Endothelial cell (in vitro differentiated cells): ENCODE measurements at regions not wholly inside any gene's neighbourhood (a gene's known extent, or its start where the extent isn't known, plus 50 kb on each side); places are given as distances from the start of the nearest gene placed in this dataset.

Source experiments
- DNase-seq: peaks from one replicate; pipeline ENCODE4 v3.0.0; 2021; ENCODE audit warnings: low spot score
- H3K27ac Mint-ChIP-seq: one replicate; pipeline ENCODE4 v1.8.0; 2021; ENCODE audit warnings: mixed read lengths, inconsistent platforms; ENCODE audit not compliant: unreplicated experiment
- H3K27me3 Mint-ChIP-seq: one replicate; pipeline ENCODE4 v1.8.0; 2021; ENCODE audit warnings: mild to moderate bottlenecking, moderate library complexity, mixed read lengths, inconsistent platforms; ENCODE audit not compliant: unreplicated experiment
- H3K36me3 Mint-ChIP-seq: one replicate; pipeline ENCODE4 v1.8.0; 2021; ENCODE audit warnings: mild to moderate bottlenecking, low read depth, mixed read lengths, inconsistent platforms; ENCODE audit not compliant: unreplicated experiment
- H3K4me1 Mint-ChIP-seq: one replicate; pipeline ENCODE4 v1.8.0; 2021; ENCODE audit warnings: mild to moderate bottlenecking, mixed read lengths, inconsistent platforms; ENCODE audit not compliant: unreplicated experiment
- H3K4me3 Mint-ChIP-seq: one replicate; pipeline ENCODE4 v1.8.0; 2021; ENCODE audit warnings: mild to moderate bottlenecking, mixed read lengths, inconsistent platforms; ENCODE audit not compliant: unreplicated experiment
- H3K9me3 Mint-ChIP-seq: one replicate; pipeline ENCODE4 v1.8.0; 2021; ENCODE audit warnings: mixed read lengths, inconsistent platforms; ENCODE audit not compliant: unreplicated experiment
- TF ChIP-seq, protein P1 (sequence below): fragments of 200-600 bp; sonication (generic); IDR thresholded peaks from one replicate; pipeline ENCODE4 v1.5.0; 2021; ENCODE audit warnings: antibody characterized with exemption; ENCODE audit not compliant: unreplicated experiment

DNA sequence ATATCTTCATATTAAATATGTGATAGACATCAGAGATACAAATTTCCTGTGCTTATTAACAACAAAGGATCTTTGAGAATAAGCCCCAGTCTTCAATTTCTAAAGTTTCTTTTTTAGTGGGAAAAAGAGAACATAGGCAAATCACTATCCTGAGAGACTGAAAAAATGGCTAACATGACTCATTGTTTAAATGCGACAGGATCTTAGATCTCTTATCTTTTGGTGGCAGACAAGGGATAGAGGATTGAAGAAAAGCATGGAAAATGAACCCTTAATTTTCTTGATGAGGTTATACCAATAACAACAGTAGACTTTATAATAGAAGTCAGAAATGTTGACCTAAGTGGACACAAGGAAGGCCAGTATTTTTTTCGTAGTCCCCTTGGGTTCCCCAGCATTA lies 178.6 kb upstream of the MAP3K7 start:
- TF ChIP-seq, protein P1, sequence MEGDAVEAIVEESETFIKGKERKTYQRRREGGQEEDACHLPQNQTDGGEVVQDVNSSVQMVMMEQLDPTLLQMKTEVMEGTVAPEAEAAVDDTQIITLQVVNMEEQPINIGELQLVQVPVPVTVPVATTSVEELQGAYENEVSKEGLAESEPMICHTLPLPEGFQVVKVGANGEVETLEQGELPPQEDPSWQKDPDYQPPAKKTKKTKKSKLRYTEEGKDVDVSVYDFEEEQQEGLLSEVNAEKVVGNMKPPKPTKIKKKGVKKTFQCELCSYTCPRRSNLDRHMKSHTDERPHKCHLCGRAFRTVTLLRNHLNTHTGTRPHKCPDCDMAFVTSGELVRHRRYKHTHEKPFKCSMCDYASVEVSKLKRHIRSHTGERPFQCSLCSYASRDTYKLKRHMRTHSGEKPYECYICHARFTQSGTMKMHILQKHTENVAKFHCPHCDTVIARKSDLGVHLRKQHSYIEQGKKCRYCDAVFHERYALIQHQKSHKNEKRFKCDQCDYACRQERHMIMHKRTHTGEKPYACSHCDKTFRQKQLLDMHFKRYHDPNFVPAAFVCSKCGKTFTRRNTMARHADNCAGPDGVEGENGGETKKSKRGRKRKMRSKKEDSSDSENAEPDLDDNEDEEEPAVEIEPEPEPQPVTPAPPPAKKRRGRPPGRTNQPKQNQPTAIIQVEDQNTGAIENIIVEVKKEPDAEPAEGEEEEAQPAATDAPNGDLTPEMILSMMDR = no peak
- Mint-ChIP-seq H3K4me1 (peaks cover 8% of the 10 kb centered on the region), H3K9me3 (no peaks in the 10 kb centered on the region), H3K36me3 (no peaks in the 10 kb centered on the region), H3K27me3 (no peaks in the 10 kb centered on the region), H3K27ac (no peak overlapping the region), H3K4me3 (no peak overlapping the region)
- no peak for DNase-seq

DNA sequence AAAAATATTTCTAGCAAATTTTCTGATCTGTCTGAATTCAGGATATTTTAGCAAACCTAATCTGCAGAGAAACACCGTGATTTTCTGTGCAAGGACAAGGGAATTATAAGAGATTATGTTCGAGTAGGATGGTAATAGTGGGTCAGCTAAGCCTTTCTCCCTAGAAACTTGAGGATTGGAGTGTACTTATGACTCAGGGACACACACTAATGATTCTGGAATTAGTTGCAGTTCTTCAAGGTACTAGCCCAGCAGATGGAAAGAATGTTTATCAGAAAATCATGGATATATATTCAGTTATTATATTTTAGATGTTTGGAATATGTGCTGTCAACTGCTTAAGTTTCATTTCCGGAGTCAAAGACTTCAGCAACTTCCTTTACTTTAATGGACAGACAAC lies 177.1 kb upstream of the MAP3K7 start:
- Mint-ChIP-seq H3K4me1 (peaks cover 8% of the 10 kb centered on the region), H3K36me3 (no peaks in the 10 kb centered on the region), H3K27me3 (no peaks in the 10 kb centered on the region), H3K27ac (no peak overlapping the region), H3K4me3 (no peak overlapping the region), H3K9me3 (no peaks in the 10 kb centered on the region)
- TF ChIP-seq, protein P1 = no peak
- DNase-seq = no peak

DNA sequence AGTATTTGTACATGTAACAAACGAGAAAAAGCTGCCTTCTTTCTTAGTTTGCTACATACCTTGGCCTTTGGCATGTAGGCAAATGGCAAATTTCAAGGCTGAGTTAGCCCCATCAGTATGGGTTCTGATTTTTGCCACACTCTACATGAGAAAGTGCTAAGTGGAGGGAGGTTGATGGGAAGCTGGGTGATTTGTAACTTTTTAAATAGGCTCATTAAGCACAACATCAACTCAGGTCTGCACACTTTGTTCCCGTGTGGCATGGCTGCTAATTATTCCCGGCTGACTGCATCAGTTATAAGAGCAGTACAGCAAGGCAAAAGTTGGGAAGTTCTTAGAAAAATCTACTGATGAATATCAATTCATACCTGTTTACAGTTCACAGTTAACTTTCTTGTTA lies 172.8 kb upstream of the MAP3K7 start:
- Mint-ChIP-seq H3K4me3 (no peak overlapping the region), H3K9me3 (no peaks in the 10 kb centered on the region), H3K27me3 (no peaks in the 10 kb centered on the region), H3K36me3 (no peaks in the 10 kb centered on the region), H3K4me1 (no peaks in the 10 kb centered on the region), H3K27ac (no peak overlapping the region)
- TF ChIP-seq, protein P1 = no peak
- no peak for DNase-seq

DNA sequence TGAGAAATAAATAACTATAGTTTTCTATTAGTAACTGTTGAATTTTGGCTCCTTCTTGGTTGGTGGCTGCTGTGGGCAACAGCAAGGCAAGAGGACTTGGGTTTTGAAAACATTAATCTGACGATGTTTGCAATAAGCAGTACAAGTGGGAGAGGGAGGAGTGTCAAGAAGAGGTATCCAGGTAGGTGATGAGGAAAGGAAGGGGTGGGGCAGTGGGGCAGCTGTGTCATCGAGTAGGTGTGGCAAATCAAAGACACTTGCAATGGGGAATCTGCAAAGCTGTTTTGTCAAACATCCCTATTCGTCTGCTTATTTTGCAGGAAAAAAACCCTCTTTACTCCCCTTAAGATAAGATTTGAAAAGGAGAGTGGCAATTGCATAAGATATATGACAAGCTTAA lies 171.9 kb upstream of the MAP3K7 start:
- Mint-ChIP-seq H3K9me3 (no peaks in the 10 kb centered on the region), H3K27me3 (no peaks in the 10 kb centered on the region), H3K4me3 (no peak overlapping the region), H3K4me1 (no peaks in the 10 kb centered on the region), H3K36me3 (no peaks in the 10 kb centered on the region), H3K27ac (no peak overlapping the region)
- no peak for DNase-seq
- TF ChIP-seq, protein P1 = no peak

DNA sequence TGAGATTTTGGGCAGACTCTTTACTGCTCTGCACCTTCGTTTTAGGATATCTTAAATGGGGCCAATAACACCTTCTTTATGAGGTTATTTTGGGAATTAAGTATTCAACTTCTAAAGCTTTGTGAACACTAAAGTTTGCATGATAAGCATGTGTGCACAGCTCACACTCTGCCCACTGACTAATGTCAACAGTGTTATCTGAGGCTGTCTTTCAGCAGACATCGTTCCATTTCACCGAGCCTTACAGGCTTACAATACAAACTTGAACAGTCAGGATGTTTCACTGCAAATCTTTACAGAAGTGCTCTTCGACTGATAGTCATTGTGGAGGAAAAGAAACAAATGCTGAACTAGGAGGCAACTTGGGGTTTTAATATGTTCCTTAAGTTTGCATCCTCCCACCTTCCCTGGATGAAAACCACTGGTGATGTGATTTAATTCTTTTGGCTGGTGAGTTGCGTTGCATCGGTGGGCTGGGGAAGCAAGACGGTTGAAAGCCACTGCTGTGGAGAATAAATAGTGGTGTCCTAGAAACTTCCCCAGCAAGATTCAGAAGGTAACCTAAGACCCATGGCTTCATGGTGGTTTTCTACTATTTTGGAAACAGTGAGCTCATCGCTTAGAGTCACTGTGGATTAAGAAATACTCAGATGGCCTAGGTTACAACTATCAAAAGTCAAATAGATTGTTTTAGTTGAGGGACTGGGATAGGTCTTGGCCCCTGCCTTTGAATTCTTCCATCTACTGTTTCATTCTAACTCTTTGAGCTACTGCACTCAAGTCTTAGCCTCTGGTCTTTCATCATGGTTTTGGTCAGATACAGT lies 167.2 kb upstream of the MAP3K7 start:
- H3K9me3 Mint-ChIP-seq = no peaks in the 10 kb centered on the region
- no peaks in the 10 kb centered on the region for H3K27me3 Mint-ChIP-seq
- H3K27ac Mint-ChIP-seq = no peak overlapping the region
- H3K4me1 Mint-ChIP-seq = no peaks in the 10 kb centered on the region
- TF ChIP-seq, protein P1 = no peak
- no peak overlapping the region for H3K4me3 Mint-ChIP-seq
- DNase-seq = no peak
- no peaks in the 10 kb centered on the region for H3K36me3 Mint-ChIP-seq
